BE2C (cell line): ENCODE measurements at regions not wholly inside any gene's neighbourhood (a gene's known extent, or its start where the extent isn't known, plus 50 kb on each side); places are given as distances from the start of the nearest gene placed in this dataset.

Experiments
- DNase-seq: peaks from one replicate; pipeline ENCODE4 v3.0.0-alpha.2; 2020
- H3K27me3 ChIP-seq: fragments of 250-450 bp; sonication (Bioruptor Pico); 2 replicates; pipeline ENCODE4 v1.5.1; 2020; ENCODE audit warnings: mild to moderate bottlenecking
- H3K36me3 ChIP-seq: fragments of 250-450 bp; sonication (Bioruptor Pico); 2 replicates; pipeline ENCODE4 v1.5.1; 2020; ENCODE audit warnings: mild to moderate bottlenecking
- H3K4me1 ChIP-seq: fragments of 250-450 bp; sonication (Bioruptor Pico); 2 replicates; pipeline ENCODE4 v1.5.1; 2020
- H3K4me3 ChIP-seq: 2 replicates; pipeline ENCODE4 v1.5.1; 2011; ENCODE audit warnings: low read depth, low read length
- H3K9me3 ChIP-seq: fragments of 250-450 bp; sonication (Bioruptor Pico); 2 replicates; pipeline ENCODE4 v1.5.1; 2020
- CTCF ChIP-seq: IDR thresholded peaks from 2 replicates; pipeline ENCODE4 v1.5.1; 2012; ENCODE audit warnings: mild to moderate bottlenecking, low read depth, low read length

- no peaks in the 10 kb centered on the region for H3K4me1 ChIP-seq
- no peaks in the 10 kb centered on the region for H3K9me3 ChIP-seq
- TF ChIP-seq CTCF = no peak
- H3K36me3 ChIP-seq = no peaks in the 10 kb centered on the region
- DNase-seq = no peak
- no peak overlapping the region for H3K4me3 ChIP-seq
- no peaks in the 10 kb centered on the region for H3K27me3 ChIP-seq
Observed at GRCh38 chr18:43863180-43863579, 585.9 kb upstream of the SYT4 start.

GRCh38 chr18:43866696-43867095, 589.4 kb upstream of the SYT4 start:
- DNase-seq = no peak
- H3K27me3 ChIP-seq = no peaks in the 10 kb centered on the region
- no peak for TF ChIP-seq CTCF
- no peaks in the 10 kb centered on the region for H3K36me3 ChIP-seq
- H3K4me3 ChIP-seq = no peak overlapping the region
- no peaks in the 10 kb centered on the region for H3K4me1 ChIP-seq
- H3K9me3 ChIP-seq = no peaks in the 10 kb centered on the region

- Histone ChIP-seq H3K4me1 (no peaks in the 10 kb centered on the region), H3K9me3 (no peaks in the 10 kb centered on the region), H3K4me3 (no peak overlapping the region), H3K27me3 (no peaks in the 10 kb centered on the region), H3K36me3 (no peaks in the 10 kb centered on the region)
- no peak for TF ChIP-seq CTCF
- DNase-seq = no peak
Observed at GRCh38 chr18:43868497-43868995, 591.3 kb upstream of the SYT4 start.

- Histone ChIP-seq H3K36me3 (no peaks in the 10 kb centered on the region), H3K4me1 (no peaks in the 10 kb centered on the region), H3K27me3 (no peaks in the 10 kb centered on the region), H3K4me3 (no peak overlapping the region), H3K9me3 (no peaks in the 10 kb centered on the region)
- no peak for DNase-seq
- no peak for TF ChIP-seq CTCF
Observed at GRCh38 chr18:43869451-43870008, 592.2 kb upstream of the SYT4 start.

- no peak for TF ChIP-seq CTCF
- H3K4me3 ChIP-seq = no peak overlapping the region
- H3K27me3 ChIP-seq = no peaks in the 10 kb centered on the region
- H3K36me3 ChIP-seq = no peaks in the 10 kb centered on the region
- DNase-seq = no peak
- no peaks in the 10 kb centered on the region for H3K4me1 ChIP-seq
- H3K9me3 ChIP-seq = no peaks in the 10 kb centered on the region
Observed at GRCh38 chr18:43870626-43871025, 593.3 kb upstream of the SYT4 start.

GRCh38 chr18:43875511-43875910, 598.2 kb upstream of the SYT4 start:
- TF ChIP-seq CTCF = no peak
- Histone ChIP-seq H3K4me1 (peaks cover 5% of the 10 kb centered on the region; the same call in 1 of the 2 replicates), H3K36me3 (no peaks in the 10 kb centered on the region), H3K9me3 (no peaks in the 10 kb centered on the region), H3K4me3 (no peak overlapping the region), H3K27me3 (no peaks in the 10 kb centered on the region)
- no peak for DNase-seq
